ENCODE measurements at regions not wholly inside any gene's neighbourhood (a gene's known extent, or its start where the extent isn't known, plus 50 kb on each side); places are given as distances from the start of the nearest gene placed in this dataset.
"Not testable (repeated sequence)": the region's sequence is repeated elsewhere in the genome, so short reads cannot be mapped to it uniquely, and the experiment has no call there.

DNA sequence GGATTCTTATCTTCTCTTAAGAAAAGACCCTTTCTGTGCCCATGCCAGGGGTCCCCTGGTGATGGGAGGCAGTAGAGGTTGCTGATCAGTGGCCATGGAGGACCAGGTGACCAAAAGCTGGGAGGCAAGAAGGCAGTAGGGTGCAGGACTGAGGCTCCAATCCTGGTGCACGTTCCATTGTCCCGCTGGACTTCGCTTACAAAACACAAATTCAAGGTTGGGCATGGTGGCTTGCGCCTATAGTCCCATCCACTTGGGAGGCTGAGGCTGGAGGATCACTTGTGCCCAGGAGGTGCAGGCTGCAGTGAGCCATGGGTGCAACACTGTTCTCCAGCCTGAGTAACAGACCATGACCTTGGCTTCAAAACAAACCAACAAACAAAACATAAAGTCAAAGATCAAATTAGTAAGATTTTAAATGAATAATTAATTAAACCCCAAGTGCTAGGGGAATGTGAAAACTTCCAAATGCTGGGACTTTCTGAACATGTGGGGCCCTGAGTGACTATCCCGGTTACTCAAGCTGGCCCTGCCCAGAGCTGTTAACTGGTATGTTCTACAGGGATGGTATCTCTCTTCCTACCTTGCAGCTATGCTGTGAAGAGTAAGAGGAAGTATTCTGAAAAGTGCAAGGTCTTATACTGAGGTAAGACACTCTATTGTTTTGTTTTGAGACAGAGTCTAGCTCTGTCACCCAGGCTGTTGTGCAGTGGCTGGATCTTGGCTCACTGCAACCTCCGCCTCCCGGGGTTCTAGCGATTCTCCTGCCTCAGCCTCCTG, 97.6 kb downstream of the LYZL2 start:
- DNase-seq, result no peak

DNA sequence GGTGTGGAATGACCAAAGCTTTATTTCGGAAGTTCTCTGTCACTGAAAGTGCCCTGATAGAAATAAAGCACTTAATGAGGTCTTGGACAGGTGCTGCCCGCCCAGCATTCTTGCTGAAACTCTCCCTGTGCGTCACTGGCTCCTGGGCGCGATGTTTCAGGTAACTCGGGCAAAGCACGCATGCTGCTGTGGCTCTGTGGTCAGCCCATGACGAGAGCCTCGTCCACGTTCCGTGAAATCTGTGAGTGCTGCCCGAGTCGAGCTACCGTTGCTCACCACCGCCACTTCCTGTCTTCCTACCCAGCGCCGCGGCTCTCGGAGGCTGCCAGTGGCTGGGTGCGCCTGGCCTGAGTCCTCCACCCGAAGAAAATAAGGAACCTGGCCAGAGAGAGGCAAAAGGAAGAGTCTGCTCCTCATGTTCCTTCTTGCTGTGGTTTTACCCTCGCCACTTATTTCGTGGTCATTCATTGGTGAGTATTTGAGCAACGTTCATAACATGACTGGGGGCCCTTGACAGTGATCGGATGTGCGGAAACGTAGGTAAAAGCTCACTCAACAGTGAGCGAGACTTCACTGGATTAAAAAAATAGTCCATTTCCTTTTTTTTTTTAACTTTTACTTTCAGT, 95.5 kb downstream of the MAP3K8 start:
- DNase-seq, result no peak

DNA sequence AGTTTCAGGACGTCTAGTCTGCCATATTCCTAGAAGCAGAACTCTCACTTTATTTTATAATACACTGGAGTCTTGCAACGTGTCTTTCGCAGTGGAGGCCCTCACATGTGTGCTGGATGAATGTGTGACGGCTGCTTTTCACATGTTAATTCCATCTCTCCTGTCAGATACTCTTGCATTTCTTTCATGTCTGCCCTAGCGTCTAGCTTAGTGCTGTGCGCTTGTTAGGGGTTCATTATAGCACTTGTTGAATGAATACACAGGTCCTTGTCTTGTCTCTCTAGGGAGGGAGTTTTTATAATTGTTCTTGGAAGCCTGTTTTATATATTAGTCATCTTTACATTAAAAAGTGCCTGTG, 94.4 kb downstream of the MAP3K8 start:
- no peak for DNase-seq

DNA sequence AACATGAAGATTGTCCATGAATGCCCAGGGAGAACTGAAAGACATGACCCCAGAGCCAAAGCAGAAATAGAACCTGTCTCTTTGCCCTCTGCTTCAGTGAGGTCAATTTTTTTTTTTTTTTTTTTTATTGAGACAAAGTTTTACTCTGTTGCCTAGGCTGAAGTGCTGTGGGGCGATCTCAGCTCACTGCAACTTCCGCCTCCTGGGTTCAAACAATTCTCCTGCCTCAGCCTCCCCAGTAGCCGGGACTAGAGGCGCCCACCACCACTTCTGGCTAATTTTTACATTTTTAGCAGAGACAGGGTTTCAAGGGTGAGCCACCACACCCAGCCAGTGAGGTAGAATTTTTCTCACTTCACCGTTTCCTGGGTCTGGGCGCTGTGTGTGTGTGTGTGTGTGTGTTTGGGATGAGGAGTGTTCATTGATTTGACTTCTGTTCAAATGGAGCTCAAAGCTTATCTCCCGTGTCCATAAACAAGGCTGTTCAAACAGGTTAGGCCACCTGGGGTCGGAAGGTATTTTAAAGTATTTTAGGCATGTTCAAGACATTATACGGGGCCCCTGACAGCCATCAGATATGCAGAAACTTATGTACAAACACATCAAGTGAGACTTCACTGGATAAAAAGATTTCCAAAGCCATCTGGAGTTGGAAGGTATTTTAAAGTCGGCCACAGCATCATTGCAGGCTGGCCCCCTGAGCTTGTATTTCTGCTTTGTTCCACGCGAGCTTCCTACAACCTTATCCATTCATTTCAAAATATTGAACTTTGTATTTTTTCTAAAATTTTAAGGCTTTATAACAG, 93.8 kb downstream of the MAP3K8 start:
- no peak for DNase-seq

DNA sequence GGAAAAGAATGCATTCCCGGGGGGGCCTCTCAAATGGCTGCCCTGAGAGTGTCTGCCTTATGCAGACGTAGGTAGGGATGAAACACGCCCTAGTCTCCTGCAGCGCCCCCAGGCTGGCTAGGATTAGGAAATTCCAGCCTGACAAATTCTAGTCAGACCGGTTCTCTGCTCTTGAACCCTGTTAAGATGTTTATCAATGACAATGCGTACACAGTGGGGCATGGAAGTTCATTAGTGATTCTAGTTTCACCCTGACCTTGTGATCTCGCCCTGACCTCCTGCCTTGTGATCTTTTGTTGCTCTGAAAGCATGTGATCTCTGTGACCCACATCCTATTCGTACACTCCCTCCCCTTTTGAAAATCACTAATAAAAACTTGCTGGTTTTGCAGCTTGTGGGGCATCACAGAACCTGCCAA, 88.7 kb downstream of the MAP3K8 start:
- not testable (repeated sequence) for DNase-seq

DNA sequence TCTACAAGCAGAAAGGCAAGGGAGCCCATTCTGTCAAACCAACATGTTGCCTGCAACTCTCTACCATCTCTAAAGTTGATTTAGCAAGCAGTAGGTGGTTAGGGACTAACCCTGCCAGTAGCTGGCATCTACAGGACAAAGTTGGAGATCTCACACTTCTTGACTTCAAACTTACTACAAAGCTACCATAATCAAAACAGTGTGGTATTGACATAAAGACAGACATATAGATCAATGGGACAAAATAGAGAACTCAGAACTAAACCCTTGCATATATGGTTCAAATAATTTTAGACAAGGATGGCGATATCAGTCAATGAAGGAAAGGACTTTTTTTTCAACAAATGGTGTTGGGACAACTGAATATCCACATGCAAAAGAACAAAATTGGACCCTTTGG, 84.9 kb downstream of the MAP3K8 start:
- no peak for DNase-seq

Measured in left kidney (tissue), 1 donor.